H4 (cell line): ENCODE measurements at regions not wholly inside any gene's neighbourhood (a gene's known extent, or its start where the extent isn't known, plus 50 kb on each side); places are given as distances from the start of the nearest gene placed in this dataset.

ENCODE experiments used
- DNase-seq: peaks from one replicate; pipeline ENCODE4 v3.0.0-alpha.2; 2015; ENCODE audit warnings: low spot score

DNA sequence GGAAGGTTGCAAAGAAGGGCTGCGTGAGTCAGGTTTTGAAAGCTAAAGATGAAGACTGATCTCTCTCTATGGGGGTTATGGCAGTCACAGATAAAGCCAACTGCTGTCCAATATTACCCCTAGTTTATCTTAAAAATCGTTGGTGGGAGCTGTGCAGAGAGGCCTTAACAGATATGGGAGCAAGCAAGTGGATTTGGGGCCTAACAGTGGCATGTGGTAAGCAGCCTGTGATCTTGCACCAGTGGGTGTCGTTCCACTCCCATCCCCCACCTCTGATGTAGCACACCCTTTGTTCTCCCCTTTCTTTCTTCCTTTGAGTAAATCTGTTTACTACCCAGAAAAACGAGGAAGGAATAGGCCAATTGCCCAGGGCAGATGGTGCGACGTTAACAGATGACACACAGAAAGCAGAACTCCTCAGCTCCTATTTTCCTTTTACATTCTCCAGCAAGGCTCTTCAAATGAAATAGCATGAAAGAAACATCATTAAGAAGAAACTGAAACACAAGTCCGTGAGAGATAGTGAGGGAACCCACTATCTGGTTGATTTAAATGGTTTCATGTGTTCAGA, 274.1 kb upstream of the CITED2 start:
- DNase-seq = no peak

GRCh38 chr6:139647841-139648240, 273.4 kb upstream of the CITED2 start:
- DNase-seq = no peak

GRCh38 chr6:139647016-139647415, 272.6 kb upstream of the CITED2 start:
- no peak for DNase-seq

DNA sequence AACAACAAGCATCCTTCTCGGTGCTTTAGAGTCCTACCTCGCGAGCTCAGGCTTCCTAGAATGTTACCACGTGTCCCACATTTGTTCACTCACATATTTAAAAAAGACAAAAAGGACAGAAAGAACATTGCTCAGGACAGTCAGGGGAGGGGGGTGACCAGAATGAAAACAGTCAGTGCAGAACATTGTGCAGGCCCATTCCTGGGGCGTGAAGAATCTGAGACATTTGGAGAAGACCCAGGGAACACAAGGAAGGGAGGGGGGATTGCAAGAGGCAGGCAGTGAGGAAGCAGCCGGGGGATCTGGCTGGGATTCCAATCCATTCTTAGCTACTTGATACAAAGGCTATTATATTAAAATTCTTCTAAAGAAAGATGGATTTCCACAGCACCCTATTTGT, 270.4 kb upstream of the CITED2 start:
- DNase-seq = no peak

DNA sequence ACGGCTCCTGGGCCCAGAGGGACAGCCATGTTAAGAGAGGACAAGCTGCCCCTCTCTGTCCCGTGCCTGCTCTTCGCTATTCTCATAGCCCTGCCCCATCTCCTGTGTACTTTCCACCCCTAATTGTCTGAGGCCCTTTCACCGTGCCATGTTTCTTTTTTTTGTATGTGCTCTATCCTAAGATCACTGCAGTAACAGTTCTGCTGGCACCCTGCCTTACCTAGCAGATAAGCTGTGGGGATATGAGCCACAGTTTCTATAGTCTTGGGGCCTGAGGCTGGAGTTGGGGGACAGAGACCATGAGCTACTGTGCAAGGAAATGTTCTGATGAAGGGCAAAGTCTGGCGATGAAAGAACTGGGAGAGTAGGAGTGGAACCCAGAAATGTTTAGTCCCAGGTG, 269.5 kb upstream of the CITED2 start:
- no peak for DNase-seq

GRCh38 chr6:139642346-139642745, 267.9 kb upstream of the CITED2 start:
- no peak for DNase-seq

GRCh38 chr6:139641376-139641775, 266.9 kb upstream of the CITED2 start:
- DNase-seq = no peak

DNA sequence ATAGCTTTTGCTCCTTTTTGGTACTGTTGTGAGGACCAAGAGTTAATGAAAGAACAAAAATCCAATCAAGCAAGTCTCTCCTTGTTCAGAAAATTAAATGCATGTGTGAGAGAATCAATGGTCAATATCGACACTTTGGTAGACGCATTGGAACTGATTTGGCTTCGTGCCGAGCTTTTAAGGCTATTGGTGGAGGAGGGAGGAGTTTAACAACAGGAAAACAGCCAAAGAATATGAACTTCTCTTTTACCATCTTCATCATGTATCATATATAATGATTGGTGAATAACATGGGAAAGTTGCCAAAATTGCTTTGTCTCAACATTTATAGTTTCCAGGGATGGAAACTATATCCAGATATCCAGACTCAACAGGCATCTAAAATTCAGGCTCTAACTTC, 266.5 kb upstream of the CITED2 start:
- no peak for DNase-seq

DNA sequence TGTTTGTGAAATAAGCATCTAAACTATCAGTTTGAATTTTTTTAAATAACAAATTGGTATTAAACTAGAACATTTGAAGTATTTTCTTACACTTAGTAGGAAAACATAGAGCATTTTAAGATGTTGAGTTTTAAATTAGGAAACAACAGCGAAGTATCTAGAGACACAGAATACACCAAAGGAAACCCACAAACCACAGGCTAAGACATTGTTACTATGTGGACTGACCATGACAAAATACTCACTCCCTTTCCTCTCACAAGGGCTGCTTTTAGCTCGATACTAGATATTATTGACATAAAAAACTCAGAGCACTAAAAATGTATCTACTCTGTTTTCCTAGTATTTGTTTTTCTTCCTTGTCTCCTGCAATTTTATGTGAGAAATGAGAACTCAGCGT, 266.0 kb upstream of the CITED2 start:
- no peak for DNase-seq

GRCh38 chr6:139639507-139639906, 265.1 kb upstream of the CITED2 start:
- DNase-seq = no peak

GRCh38 chr6:139638179-139638941, 263.9 kb upstream of the CITED2 start:
- DNase-seq = no peak

GRCh38 chr6:139637766-139638165, 263.3 kb upstream of the CITED2 start:
- DNase-seq = no peak

GRCh38 chr6:139636391-139636790, 261.9 kb upstream of the CITED2 start:
- no peak for DNase-seq

GRCh38 chr6:139635401-139636130, 261.1 kb upstream of the CITED2 start:
- no peak for DNase-seq

DNA sequence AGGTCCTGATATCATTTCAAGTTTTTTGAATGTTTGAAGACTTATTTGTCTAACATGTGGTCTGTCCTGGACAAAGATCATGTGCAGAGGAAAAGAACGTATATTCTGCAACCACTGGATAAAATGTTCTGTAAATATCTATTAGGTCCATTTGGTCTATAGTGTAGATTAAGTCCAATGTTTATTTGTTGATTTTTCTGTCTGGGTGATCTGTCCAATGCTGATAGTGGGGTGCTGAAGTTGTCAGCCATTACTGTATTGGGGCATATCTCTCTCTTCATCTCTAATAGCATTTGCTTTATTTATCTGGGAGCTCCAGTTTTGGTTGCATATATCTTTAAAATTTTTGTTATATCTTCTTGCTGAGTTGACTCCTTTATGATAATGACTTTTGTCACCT, 258.4 kb upstream of the CITED2 start:
- DNase-seq = no peak

DNA sequence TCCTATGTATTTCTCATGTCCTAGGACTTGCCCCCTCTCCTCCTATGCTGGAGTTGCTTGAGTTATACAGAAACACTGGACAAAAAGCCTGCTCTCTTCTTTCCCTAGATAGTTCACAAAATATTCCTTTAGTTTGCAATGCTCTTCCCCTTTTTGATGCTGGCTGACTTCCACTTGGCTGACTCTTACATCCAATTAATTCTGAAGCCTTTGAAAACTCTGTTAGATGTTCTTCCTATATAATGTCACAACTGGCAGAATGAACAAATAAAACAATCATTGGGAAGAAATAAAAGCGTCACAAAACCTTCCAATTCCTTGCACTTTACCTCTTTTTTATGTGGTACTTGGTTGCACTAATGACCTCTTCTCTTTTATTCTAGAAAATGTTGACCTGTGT, 253.8 kb upstream of the CITED2 start:
- no peak for DNase-seq

- no peak for DNase-seq
Measured at GRCh38 chr6:139627091-139627490, 252.6 kb upstream of the CITED2 start.

- no peak for DNase-seq
Measured at GRCh38 chr6:139625998-139626975, 251.8 kb upstream of the CITED2 start.

DNA sequence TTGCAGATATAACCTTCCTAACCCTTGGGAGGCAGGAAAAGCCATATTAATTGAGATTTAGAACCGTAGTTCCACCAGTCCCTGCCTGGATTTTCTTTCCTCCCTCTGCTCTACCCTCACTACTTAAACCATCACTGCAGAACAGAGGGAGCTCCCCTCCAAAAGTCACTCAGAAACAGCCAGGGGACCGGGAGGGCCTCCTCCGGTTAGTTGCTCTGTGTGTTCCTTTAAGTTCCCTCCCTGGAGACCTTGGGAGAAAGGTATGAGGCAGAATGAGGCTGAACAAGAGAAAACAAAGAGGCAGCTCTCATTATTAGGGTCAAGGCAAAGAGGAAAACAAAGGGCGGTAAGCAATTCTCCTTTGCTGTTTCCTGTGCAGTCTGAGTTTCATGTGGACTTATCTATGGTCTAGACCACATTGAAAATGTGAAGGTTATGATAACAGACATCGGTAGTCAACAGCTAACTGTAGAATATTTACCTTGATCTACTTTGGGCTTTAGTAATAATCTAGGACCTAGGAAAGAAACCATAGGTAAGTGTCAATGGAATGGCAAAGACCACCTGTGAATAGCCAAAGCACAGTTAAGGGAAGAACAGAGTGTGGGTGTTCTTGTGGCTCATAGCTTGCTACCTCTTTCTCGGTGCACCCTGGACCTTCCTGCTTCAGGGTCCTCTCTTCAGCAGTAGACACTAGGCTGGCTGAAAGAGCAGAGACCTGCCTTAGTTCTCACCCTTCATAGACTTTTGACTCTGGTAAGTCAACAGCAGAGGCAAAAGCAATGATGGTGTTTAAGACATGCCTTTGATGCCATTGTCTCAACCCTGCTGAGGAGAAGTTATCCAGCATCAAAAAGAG, 250.9 kb upstream of the CITED2 start:
- no peak for DNase-seq

- DNase-seq = no peak
Measured at GRCh38 chr6:139623372-139623771, 248.9 kb upstream of the CITED2 start.

- DNase-seq = no peak
Measured at GRCh38 chr6:139613496-139613895, 239.0 kb upstream of the CITED2 start.
